DOHH2 (cell line): ENCODE measurements at regions not wholly inside any gene's neighbourhood (a gene's known extent, or its start where the extent isn't known, plus 50 kb on each side); places are given as distances from the start of the nearest gene placed in this dataset.

Experiments used
- H3F3A ChIP-seq: fragments of 200-600 bp; sonication (generic), shearing (Covaris generic); 2 replicates; pipeline ENCODE4 v1.6.0; 2016; ENCODE audit warnings: antibody characterized with exemption, mild to moderate bottlenecking; ENCODE audit not compliant: control insufficient read depth, insufficient read depth
- H3K27ac ChIP-seq: fragments of 200-600 bp; sonication (generic); 2 replicates; pipeline ENCODE4 v1.5.1; 2014; ENCODE audit warnings: low read depth, mild to moderate bottlenecking, low read length, moderate library complexity
- H3K27me3 ChIP-seq: fragments of 200-600 bp; sonication (generic); 2 replicates; pipeline ENCODE4 v1.6.1; 2014; ENCODE audit warnings: mild to moderate bottlenecking, low read length, mixed read lengths; ENCODE audit not compliant: control insufficient read depth
- H3K36me3 ChIP-seq: fragments of 200-600 bp; sonication (generic); 2 replicates; pipeline ENCODE4 v1.6.1; 2014; ENCODE audit warnings: mild to moderate bottlenecking, low read length, moderate library complexity, mixed read lengths; ENCODE audit not compliant: control insufficient read depth
- H3K4me1 ChIP-seq: fragments of 200-600 bp; sonication (generic); 2 replicates; pipeline ENCODE4 v1.6.1; 2014; ENCODE audit warnings: mild to moderate bottlenecking, low read length, mixed read lengths; ENCODE audit not compliant: control insufficient read depth
- H3K4me2 ChIP-seq: fragments of 200-600 bp; sonication (generic); 2 replicates; pipeline ENCODE4 v1.6.0; 2014; ENCODE audit warnings: mild to moderate bottlenecking, low read length, moderate library complexity
- H3K4me3 ChIP-seq: fragments of 200-600 bp; sonication (generic); 2 replicates; pipeline ENCODE4 v1.5.1; 2014; ENCODE audit warnings: mild to moderate bottlenecking, low read length, mixed read lengths
- H3K79me2 ChIP-seq: fragments of 200-600 bp; sonication (generic); 2 replicates; pipeline ENCODE4 v1.6.1; 2014; ENCODE audit warnings: mild to moderate bottlenecking, low read length, mixed read lengths; ENCODE audit not compliant: control insufficient read depth
- H3K9me2 ChIP-seq: fragments of 200-600 bp; sonication (generic); replicated peaks from 2 replicates; pipeline ENCODE4 v1.6.1; 2014; ENCODE audit warnings: mild to moderate bottlenecking, low read length, mixed read lengths; ENCODE audit not compliant: control insufficient read depth
- H3K9me3 ChIP-seq: fragments of 200-600 bp; sonication (generic); 2 replicates; pipeline ENCODE4 v1.6.1; 2014; ENCODE audit warnings: antibody characterized with exemption, low read length, mixed read lengths; ENCODE audit not compliant: control insufficient read depth, insufficient read depth
- H4K20me1 ChIP-seq: fragments of 200-600 bp; sonication (generic); 2 replicates; pipeline ENCODE4 v1.6.0; 2014; ENCODE audit warnings: low read depth, mild to moderate bottlenecking, antibody characterized with exemption, low read length, moderate library complexity; ENCODE audit not compliant: control insufficient read depth, insufficient read depth
- CTCF ChIP-seq: fragments of 200-600 bp; sonication (generic); IDR thresholded peaks from one replicate; pipeline ENCODE4 v1.5.1; 2014; ENCODE audit warnings: antibody characterized with exemption, mild to moderate bottlenecking, low read depth, low read length; ENCODE audit not compliant: poor library complexity, severe bottlenecking
- EZH2phosphoT487 ChIP-seq: fragments of 200-600 bp; sonication (generic); IDR thresholded peaks from 2 replicates; pipeline ENCODE4 v1.6.1; 2017; ENCODE audit warnings: borderline replicate concordance, mild to moderate bottlenecking, antibody characterized with exemption, low read length, moderate library complexity, mixed read lengths

GRCh38 chr2:226440127-226440918 lies 359.3 kb downstream of the IRS1 start:
- H3K9me3 ChIP-seq = no peaks in the 10 kb centered on the region

DNA sequence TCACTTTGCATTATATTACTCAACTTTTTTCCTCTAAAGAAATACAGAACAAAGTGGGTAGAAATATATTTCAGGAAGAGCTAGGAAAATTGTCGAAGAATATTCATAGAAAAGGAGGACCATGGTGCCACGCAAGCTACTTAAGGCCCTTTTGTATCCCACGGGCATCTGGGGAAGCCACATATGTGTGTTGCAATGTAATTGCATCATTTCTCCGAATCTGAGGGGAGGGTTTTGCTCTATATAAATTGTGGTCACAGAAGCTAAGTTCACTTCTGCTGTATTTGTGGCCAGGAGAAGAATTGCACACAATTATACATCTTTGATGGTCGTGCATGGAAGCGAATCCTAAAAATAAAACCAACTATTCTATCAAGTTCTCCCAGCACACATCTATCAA lies 360.3 kb downstream of the IRS1 start:
- Histone ChIP-seq H3K9me3 (no peaks in the 10 kb centered on the region), H3K9me2 (no peaks in the 10 kb centered on the region), H3K4me1 (no peaks in the 10 kb centered on the region), H3K4me2 (no peak overlapping the region), H3F3A (no peaks in the 10 kb centered on the region), H3K4me3 (no peak overlapping the region), H3K36me3 (no peaks in the 10 kb centered on the region), H3K27ac (no peak overlapping the region), H3K79me2 (no peaks in the 10 kb centered on the region), H3K27me3 (no peaks in the 10 kb centered on the region), H4K20me1 (no peaks in the 10 kb centered on the region)
- TF ChIP-seq EZH2phosphoT487 = no peak
- no peak for TF ChIP-seq CTCF

More at GRCh38 chr2:226440127-226440918, 359.3 kb downstream of the IRS1 start:
- Histone ChIP-seq H3K9me2 (no peaks in the 10 kb centered on the region), H3K79me2 (no peaks in the 10 kb centered on the region), H3K27me3 (no peaks in the 10 kb centered on the region), H3F3A (no peaks in the 10 kb centered on the region), H3K4me1 (no peaks in the 10 kb centered on the region), H3K4me2 (no peak overlapping the region), H3K4me3 (no peak overlapping the region), H3K36me3 (no peaks in the 10 kb centered on the region), H3K27ac (no peak overlapping the region), H4K20me1 (no peaks in the 10 kb centered on the region)
- no peak for TF ChIP-seq CTCF
- no peak for TF ChIP-seq EZH2phosphoT487

DNA sequence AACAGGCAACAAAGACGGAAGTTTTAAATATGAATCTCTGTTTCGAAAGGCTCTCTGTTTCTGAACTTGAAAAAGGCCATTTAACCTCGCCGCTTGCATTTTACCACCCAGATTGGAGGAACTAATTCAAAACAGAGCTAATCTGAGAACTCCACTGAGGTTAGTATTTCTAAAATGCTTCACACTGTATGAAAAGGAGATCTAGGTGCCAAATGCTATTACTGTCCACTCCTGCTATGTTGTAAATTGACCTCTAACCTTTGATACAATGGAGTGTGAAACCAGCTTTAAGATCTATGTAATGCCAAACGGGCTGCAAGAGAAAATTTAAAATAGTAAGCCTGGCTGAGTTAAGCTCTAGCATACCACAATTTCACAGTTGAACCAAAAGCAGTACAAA lies 364.5 kb downstream of the IRS1 start:
- Histone ChIP-seq H3K27me3 (no peaks in the 10 kb centered on the region), H3K4me2 (no peak overlapping the region), H3K4me1 (no peaks in the 10 kb centered on the region), H3K36me3 (no peaks in the 10 kb centered on the region), H3K4me3 (no peak overlapping the region), H3K9me3 (no peaks in the 10 kb centered on the region), H4K20me1 (no peaks in the 10 kb centered on the region), H3K9me2 (no peaks in the 10 kb centered on the region), H3F3A (no peaks in the 10 kb centered on the region), H3K27ac (no peak overlapping the region), H3K79me2 (no peaks in the 10 kb centered on the region)
- TF ChIP-seq EZH2phosphoT487 (no peak), CTCF (no peak)
